RCC 7860 (cell line): ENCODE measurements at regions not wholly inside any gene's neighbourhood (a gene's known extent, or its start where the extent isn't known, plus 50 kb on each side); places are given as distances from the start of the nearest gene placed in this dataset.
"Not testable (repeated sequence)": the region's sequence is repeated elsewhere in the genome, so short reads cannot be mapped to it uniquely, and the experiment has no call there.

ENCODE experiments used
- DNase-seq: peaks from one replicate; pipeline ENCODE4 v3.0.0-alpha.2; 2015; ENCODE audit warnings: low spot score
- FAIRE-seq: peaks from 2 replicates; lab custom pipeline; 2012; peaks lifted over from hg19 to GRCh38; lab: Jason Lieb, UNC

DNA sequence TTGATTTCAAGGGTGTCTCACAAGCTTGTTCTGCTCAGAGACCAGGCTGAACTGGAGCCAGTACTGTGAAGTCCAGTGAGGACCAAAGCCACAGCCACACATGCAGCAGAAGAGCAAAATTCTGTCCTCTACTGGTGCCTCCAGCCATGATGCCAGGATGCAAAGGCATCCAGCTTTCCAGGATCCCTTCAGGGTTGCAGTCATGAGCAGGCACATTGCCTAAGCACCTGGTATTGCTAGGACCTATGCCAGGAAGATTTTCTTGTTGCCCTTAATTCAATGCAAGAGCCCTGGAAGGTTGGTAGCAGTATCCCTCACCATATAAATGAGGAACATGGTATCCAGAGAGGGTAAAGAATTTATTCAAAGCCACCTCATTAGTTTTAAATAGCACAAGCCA lies 78.9 kb upstream of the CYRIA start:
- DNase-seq: no peak
- FAIRE-seq: no peak

DNA sequence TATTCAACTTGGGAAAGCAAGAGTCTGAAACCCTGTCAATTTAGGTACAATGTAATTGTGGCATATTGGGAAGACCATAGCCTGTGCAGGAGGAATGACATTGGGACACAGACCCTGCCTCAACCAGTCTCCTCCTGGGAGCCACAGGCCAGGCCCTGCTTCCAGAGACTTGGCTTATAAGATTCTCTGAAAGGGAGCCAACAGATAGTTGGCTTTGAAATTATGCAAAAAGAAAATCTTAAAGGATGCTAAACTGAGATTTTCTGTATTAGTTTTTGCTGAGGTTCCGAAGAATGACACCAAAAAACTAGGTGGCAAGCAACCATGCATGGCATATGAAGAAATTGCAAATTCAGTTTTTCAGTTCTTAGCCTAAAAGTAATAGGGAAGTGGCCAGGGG lies 76.4 kb upstream of the CYRIA start:
- no peak for FAIRE-seq
- DNase-seq: no peak

DNA sequence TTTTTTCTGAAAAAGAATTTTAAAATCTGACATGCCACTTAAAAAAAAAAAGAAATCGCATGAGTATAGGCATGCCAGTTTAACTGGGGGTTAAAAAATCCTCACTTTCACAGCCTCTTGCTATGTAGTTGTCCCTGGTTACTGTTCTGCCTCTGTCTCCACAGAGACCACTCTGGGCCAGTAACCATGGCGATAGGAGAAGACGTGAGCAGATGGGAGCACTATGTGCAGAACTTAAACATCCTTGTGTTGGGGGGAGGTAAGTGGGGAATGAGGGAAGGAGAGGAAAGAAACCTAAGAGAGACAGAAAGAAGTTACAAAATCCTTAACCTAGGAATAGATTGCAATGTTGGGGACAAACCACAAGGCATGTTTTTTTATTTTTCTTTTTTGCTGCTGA lies 75.9 kb upstream of the CYRIA start:
- no peak for DNase-seq
- no peak for FAIRE-seq

DNA sequence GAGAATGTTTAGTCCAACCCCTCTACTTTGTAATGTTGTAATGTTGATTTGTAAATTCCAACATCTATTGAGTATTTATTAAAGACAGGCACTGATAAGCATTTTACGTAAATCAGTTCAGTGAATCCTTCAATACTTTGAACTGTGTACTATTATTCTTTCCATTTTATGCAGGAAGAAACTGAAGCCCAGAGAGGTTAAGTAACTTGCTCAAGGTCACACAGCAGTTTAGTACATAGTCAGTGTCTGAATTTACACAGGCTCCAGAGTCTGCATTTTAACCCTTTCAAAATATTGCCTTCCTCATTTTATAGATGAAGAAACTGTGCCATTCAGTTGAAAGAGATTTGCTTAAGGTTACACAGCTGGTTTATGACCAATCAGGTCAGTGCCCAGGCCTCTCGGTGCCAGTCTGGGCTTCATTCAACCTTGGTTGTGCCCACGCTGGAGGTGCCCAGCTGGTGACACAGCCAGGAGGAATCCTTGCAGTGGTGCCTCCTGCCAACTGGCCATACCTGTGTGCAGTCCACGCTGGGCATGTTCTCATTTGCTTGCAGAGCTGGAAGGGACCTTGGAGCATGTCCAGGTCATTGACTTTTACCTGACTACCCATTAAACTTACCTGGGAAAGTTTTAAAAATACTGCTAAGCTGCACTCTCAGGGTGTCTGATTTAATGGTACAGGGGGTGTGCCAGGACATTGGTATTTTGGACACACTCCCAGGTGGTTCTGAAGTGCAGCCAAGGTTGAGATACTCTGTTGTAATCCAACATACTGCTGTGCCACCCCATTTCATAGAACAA lies 74.3 kb upstream of the CYRIA start:
- no peak for DNase-seq

DNA sequence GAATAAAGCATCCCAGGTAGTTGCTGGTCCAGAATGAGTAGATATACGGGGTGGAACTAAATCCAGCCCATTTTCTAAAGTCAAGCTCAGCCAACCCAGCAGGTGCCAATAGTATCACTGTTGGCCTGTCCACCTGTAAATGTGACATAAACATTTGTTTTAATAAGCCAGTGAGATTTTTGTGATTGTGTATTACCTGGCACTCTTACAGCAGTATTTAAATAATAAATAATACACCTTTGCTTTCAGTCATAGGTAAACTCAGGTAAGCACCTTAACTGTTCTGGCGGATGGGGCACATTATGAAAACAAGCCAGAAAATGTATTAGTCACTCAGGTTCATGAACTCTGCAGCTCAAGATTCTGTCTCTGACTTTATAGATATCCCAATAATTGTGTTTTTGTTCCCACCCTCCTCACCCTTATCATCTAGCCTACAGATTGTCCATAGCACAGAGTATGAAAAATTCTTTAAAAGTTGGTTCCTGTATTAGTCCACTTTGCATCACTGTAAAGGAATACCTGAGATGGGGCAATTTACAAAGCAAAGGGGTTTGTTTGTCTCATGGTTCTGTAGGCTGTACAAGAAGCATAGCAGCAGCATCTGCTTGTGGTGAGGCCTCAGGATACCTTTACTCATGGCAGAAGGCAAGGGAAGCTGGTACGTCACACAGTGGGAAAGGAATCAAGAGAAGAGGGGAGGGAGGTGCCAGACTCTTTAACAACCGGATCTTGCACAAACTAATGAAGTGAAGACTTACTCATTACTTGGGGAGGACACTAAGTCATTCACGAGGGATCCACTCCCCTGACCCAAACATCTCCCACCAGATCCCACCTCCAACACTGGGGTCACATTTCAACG lies 73.0 kb upstream of the CYRIA start:
- DNase-seq (no peak), FAIRE-seq (no peak)

More for the DNA sequence above, 74.3 kb upstream of the CYRIA start:
- FAIRE-seq: no peak

DNA sequence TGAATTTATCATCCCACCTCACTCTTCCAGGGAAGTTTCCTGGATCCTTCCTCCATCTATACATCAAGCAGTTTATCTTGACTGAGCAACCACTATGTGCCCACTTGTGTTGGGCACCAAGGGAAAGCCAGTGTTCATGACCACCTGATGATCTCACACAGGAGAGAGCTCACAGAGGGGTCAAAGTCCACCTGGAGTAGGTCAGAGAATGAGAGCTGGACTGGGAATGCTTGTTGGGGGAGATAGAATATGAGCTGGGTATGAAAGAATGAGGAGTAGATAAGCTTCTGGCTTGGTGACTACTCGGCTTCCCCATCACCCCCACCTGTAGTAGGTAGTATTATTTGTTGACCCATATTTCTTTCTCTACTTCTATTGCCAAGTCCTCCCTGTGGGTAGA lies 72.2 kb upstream of the CYRIA start:
- FAIRE-seq: no peak
- DNase-seq: no peak

DNA sequence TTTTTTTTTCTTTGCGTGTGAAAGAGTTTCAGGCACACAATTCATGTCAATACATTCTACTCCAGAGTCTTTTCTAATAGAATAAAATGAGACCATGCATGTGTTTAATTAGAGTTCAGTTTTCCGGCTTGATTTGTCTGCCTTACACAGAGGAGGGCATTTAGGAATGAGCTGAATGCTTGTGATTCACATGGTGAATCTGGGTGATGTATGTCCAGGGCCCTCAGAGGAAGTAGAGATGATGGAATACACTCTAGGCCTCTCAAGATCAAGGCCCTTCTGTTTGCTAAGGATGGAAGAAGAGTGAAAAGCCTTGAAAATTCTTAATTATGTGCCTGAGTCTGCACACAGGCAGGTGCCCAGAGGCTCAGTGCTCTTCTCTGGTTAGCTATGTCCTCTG lies 71.0 kb upstream of the CYRIA start:
- no peak for DNase-seq
- no peak for FAIRE-seq

DNA sequence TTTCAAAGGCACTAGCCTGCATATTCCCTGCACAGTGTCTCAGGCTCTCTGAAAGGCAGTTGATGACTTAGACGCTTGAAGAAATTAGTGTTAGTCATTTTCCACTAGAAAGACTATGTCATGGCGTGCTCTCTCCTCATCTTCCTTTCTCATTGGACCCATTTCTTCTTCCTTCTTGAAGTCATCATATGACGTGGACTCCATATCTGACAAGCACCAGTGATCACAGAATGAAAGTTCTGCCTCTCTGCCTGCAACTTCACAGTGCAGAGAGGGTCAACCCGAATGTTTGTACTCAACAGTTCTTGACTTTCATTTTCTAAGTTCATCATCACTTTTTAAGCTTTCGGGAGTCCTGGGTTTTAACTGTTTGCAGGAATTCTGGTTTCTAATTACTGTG lies 63.7 kb upstream of the CYRIA start:
- DNase-seq (no peak), FAIRE-seq (no peak)

DNA sequence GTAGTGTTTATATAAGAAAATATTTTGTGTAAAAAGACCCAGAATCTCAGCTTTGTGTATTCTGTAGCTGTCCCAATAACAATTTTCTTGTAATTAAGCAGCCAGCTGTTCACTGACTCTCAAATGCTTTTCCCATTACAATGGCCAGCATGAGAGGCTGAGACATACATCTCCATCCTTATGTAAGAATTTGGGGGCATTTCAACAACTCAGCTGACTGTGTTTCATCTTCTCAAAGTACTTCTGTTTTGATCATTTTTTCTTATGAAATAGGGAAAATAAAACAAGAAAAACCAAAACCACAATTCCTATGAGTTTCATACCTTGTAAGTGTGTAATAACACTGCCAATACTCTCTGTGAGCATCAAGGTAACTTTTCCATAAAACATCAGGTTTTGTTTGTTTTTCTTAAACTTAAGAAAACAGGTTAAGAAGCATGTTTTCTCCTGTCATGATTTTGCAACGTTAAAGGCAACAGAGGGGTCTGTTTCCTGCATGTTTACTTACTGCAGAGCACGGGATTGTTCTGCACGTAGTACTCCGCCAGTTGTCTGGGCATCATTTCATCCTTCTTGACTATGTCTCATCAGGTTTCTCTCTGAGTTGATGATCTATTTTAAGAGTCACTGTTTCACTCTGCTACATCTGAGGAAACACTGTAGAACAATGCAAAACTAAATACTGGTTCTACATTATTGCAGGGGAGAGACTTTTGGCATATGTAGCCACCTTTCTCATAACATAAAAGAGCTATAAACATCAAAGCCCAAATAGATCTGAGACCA lies 62.9 kb upstream of the CYRIA start:
- DNase-seq (no peak), FAIRE-seq (no peak)

DNA sequence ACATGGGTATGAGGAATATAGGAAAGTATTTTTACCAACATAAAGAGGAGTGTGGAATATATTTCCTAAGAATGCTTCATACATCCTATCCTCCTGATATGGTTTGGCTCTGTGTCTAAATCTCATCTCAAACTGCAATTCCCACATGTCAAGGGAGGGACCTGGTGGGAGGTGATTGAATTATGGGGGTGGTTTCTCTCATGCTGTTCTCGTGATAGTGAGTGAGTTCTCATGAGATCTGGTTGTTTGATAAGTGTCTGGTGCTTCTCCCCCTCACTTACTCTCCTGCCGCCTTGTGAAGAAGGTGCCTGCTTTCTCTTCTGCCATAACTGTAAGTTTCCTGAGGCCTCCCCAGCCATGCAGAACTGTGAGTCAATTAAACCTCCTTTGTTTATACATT lies 62.2 kb upstream of the CYRIA start:
- not testable (repeated sequence) for FAIRE-seq, DNase-seq

DNA sequence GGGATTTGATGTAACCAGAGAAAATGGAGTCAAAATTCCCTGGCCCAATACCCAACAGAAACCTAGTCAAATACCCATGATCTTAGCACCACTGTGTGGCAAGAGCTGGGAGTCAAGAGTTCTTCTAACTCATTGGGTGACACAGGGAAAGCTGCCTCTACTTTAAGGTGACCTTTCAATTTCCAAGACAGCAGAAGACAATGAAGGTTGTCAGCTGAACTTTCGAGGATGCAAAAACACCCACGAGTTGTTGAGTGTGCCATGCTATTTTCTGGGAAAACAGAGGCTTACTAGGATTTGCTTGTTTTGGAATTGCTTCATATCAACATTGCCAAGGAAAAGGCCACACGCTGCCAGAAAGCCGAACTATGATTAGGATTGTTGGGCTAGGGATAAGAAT lies 61.6 kb upstream of the CYRIA start:
- DNase-seq (no peak), FAIRE-seq (no peak)

DNA sequence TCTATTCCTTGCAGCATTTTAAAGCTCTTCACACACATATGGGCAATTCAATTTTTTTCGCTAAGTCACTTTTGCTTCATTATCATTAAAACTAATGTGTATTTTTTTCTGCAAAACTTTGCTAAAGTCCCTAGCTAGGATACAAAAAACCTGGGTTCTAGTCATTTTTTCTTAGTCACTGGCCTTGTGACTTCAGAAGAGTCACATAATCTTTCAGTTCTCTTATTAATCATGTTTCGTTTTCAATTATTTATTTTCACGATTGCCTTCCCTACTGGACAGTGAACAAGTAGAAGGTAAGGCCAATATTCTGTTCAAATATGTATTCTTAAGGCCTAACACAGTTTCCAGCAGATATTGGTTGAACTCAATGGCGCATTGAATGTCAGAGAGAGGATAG lies 60.9 kb upstream of the CYRIA start:
- DNase-seq (no peak), FAIRE-seq (no peak)

DNA sequence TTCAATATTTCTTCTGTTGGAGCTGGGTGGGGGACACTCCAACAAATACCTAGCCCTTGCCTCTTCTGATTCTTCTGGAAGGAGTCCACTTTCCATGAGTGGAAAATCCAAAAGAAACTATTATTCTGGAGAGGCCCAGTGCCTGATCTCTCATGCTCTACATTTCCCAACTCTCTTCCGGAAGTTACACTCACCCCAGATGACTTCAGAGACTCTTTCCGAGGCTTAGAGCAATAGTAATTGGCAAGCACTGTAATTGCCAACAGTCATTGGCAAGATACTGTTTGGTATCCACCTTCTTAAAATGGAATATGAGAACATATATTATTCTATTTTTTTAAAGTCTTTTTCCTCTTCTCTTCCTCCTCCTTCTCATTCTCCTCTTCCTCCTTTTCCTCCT lies 60.5 kb upstream of the CYRIA start:
- FAIRE-seq: no peak

DNA sequence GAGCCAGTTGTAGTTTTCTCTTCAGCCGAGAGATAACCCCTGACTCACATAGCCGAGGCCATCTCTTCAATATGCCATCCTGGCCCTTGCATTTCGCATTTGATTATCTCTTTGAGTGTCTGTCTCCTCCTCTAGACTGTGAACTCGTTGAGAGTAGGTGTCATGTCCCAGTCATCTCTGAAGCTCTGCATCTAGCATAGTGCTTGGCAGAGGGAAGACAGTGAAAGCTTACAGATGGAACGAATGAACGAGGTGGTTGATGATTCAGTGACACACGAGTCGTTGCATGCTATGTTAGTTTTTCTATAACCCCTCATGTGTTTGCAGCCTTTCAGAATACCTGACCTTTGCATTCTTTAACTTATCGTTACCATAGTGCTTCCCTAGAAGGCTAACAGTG lies 59.9 kb upstream of the CYRIA start:
- DNase-seq: no peak
- no peak for FAIRE-seq

More for the DNA sequence above, 60.5 kb upstream of the CYRIA start:
- DNase-seq: no peak

DNA sequence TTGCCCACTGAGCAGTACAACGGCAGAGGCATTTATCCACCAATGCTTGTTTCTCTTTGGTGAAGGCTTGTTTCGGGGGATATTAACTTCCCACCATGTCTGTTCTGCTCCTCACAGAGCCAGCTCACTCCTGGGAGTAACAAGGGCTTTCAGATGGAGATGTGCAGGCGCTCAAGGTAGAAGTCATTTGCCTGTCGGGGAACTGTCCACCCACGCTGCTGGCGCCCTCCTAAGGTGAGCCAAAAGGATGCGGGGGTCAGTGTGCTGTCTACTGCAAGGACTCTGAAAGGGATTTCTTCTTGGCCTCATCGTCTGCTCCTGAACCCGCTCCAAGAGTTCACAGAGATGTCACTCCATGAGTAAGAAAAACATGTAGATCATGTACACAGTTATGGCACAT lies 57.0 kb upstream of the CYRIA start:
- DNase-seq (no peak), FAIRE-seq (no peak)

DNA sequence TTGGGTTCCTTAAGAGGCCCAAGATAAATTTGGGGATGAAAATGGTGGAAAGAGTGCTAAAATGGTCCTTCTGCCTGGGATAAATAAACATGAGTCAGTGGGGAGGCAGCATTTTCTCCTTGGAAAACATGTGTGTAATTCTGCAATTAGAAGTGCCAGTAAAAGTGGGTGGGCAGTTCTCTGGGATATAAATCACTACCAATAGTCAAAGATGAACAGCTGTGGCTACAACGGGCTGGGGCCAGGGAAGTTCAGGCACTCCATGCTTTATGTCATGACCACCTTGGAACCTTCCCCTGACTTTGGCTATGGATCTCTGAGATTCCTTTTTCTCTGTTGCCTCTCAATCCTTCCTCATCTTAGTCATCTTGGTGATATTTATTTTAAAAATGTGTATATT lies 56.5 kb upstream of the CYRIA start:
- FAIRE-seq (no peak), DNase-seq (no peak)

DNA sequence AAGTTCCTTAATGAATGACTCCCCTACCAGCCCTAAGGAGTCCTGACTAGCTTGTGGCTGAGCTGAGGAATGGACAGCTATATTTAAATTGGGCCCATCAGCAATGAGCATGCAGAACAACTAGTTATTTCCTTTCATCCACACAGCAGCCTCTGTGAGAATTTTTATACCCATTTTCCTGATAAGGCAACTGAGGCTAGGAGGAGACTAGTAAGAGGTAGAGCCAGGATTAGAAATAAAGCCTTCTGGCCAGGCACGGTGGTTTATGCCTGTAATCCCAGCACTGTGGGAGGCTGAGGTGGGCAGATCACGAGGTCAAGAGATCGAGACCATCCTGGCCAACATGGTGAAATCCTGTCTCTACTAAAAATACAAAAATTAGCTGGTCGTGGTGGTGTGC lies 55.9 kb upstream of the CYRIA start:
- not testable (repeated sequence) for FAIRE-seq, DNase-seq

DNA sequence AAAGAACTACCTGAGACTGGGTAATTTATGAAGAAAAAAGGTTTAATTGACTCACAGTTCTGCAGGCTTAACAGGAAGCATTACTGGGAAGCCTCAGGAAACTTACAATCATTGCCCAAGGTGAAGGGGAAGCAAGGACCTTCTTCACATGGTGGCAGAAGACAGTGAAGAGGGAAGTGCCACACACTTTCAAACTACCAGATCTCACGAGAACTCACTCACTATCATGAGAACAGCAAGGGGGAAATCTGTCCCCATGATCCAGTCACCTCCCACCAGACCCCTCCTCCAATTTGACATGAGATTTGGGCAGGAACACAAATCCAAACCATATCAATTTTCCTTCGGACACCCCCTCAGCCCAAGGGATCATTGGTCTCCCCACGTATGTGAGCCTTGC lies 55.1 kb upstream of the CYRIA start:
- not testable (repeated sequence) for FAIRE-seq, DNase-seq

DNA sequence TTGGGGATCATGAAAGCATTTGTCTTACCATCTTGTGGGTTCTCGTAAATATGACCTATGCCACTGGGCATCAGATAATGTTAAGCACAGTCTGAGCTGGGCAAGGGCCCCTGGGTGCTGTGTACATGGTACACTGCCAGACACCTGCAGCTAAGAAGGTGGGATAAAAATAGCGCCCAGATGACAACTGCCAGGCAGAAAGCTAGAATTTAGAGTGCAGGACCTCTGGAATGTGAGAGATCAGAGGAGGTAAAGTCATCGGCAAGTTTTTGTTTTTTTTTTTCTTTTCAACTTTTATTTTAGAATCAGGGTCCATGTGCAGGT lies 53.8 kb upstream of the CYRIA start:
- DNase-seq (no peak), FAIRE-seq (no peak)

DNA sequence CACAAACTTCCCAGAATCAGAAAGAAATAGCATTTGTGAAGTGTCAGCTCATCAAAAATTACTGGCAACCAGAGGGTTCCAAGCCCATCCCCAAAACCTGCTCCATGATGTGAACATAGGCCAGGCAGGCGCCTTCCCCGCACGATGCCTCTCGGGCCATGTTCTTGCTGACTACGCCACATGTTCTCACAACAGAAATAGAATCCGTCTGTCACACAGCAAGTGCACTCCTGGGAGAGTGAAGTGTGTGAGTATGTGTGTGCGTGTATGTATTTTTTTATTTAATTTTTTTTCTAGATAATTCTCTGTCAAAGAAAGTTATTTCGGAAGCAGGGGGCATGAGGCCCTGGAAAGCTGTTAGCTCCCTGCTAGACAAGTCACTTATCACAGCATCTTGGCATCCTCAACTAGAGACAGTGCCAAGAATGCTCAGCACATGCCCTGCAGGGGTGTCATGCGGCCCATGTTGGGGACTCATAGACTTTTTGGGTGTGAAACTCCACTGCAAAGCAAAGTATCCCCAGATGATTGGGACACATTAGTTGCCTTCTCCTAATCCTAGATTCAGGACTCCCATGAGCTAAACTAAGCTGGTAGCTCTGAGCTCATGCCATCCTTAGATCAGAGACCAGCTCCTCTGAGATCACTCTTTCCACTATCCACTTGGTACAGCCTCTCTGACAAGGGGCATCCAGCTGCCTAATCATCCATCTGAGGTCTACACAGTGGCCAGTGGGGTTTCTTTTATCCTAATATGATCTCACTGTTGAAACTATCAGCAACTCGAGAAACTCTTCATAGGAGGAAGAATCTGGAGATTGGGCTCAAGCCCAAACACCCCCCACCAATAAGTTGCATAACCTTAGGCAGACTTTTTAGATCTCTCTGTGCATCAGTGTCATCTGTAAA lies 53.2 kb upstream of the CYRIA start:
- DNase-seq (no peak), FAIRE-seq (no peak)
